T-helper 1 cell (primary cell): ENCODE measurements at regions not wholly inside any gene's neighbourhood (a gene's known extent, or its start where the extent isn't known, plus 50 kb on each side); places are given as distances from the start of the nearest gene placed in this dataset.
A peak's percentile ranks its signal among the peaks of the same experiment; 100 is the strongest.

ENCODE experiments used
- DNase-seq, 5 donors: peaks; one replicate each; pipeline ENCODE4 v3.0.0-alpha.2; 2012 to 2020

- no peak for DNase-seq
Observed at GRCh38 chr12:91419809-91420208, 237.2 kb upstream of the DCN start.

GRCh38 chr12:91418221-91419090 is 235.8 kb upstream of the DCN start:
- DNase-seq = no peak

DNA sequence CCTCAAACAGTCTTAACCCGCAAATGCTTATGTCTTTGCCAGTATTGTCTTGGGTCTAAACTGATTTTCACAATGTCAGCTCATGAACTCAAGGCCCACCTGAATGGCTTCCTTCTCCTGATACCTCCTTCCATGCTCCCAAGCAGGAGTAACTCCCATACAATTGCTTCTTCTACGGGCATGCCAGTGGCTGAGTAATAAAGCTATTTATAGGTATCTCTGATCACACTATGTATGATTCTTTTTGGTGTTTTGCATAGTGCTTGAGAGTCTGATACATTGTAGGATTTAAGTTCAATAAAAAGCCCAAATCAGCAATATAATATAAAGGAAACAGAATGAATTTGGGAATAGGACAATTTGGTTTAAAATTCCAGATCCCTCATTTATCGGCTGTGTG is 235.0 kb upstream of the DCN start:
- no peak for DNase-seq

DNA sequence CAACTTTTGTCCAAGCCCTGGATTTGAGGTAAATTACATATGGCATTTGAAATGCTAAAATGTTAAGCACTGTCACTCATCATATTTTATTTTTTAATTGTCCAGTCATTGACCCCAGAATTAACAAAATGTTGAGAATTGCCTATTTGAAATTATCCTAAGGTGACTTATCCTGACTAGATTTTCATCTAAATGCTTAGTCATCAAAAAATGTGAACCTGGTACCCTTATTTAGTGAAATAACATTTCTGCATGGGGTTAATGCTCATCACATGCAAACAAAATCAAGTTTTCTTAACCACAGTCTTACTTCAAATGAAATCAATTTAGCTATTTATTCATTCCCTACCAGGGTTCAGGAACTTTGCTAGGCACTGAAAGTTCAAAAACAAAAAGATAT is 232.0 kb upstream of the DCN start:
- no peak for DNase-seq

GRCh38 chr12:91413581-91414546 is 231.2 kb upstream of the DCN start:
- DNase-seq = no peak

GRCh38 chr12:91406920-91407341 is 224.3 kb upstream of the DCN start:
- no peak for DNase-seq

DNA sequence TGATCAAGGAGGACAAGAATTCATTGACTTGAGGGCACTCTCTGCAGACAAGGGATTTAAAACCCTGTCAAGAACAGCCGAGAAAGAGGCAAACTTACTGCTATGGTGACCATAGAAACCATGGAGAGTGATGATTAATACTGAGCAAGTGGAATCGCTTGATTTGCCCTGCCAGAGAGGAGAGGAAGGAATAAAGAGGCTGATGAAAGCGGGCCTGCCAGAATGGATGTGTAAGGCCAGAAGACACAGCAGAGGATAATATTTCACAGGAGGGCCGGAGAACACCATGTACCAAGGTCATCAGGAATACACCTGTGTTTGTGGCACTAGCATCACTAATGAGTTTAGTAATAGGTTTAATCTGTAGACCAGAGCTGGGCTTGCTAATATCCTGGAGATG is 221.8 kb upstream of the DCN start:
- no peak for DNase-seq

- no peak for DNase-seq
Observed at GRCh38 chr12:91401190-91401589, 218.6 kb upstream of the DCN start.

DNA sequence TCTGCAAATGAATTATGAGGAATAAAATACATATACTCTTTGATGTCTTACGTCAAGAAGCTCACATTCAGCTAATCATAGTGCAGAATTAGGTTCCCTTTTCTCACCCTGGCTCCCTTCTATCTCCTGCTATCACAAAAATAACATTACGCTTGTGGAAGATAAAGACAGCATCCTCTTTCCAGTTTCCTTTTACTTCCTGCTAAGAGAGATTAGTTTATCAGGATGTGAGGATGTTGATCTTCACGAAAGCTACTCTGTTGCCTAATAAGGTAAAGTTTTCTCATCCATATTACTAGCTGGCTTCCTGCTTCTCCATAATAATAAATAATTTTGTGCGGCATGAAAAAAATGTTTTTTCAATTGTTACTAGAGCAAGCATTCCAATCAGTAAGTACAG is 217.7 kb upstream of the DCN start:
- DNase-seq = no peak

- DNase-seq = no peak
Observed at GRCh38 chr12:91397866-91398532, 215.4 kb upstream of the DCN start.

DNA sequence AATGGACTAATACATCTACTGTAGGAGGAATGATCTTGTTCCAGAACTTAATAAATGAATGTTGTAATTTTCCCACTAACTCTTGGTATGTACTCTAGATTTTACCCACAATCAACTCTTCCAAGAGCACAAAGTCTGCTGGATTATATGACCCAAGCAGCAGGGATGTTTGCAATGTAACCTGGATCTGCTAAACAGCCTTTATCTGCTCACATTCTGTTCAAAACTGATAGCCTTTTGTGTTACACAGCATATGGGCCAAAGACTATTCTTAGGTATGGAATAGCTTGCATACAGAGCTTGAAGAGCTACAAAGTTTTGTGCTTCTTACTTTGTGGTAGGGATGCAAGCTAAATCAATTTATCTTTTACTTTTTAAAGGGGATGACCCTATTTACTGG is 213.7 kb upstream of the DCN start:
- DNase-seq = no peak

- DNase-seq = no peak
Observed at GRCh38 chr12:91395628-91396135, 213.1 kb upstream of the DCN start.

DNA sequence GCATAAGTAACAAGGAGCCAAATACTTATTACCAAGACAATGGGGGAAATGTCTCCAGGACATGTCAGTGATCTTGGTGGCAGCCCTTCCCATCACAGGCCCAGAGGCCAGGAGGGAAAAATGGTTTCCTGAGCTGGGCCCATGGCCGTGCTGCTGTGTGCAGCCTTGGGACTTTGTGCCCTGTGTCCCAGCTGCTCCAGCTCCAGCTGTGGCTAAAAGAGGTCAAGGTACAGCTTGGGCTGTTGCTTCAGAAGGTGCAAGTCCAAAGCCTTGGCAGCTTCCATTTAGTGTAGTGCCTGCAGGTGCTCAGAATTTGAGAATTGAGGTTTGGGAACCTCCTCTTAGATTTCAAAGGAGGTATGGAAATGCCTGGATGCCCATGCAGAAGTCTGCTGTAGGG is 212.3 kb upstream of the DCN start:
- DNase-seq = no peak

- no peak for DNase-seq
Observed at GRCh38 chr12:91388573-91388972, 206.0 kb upstream of the DCN start.

DNA sequence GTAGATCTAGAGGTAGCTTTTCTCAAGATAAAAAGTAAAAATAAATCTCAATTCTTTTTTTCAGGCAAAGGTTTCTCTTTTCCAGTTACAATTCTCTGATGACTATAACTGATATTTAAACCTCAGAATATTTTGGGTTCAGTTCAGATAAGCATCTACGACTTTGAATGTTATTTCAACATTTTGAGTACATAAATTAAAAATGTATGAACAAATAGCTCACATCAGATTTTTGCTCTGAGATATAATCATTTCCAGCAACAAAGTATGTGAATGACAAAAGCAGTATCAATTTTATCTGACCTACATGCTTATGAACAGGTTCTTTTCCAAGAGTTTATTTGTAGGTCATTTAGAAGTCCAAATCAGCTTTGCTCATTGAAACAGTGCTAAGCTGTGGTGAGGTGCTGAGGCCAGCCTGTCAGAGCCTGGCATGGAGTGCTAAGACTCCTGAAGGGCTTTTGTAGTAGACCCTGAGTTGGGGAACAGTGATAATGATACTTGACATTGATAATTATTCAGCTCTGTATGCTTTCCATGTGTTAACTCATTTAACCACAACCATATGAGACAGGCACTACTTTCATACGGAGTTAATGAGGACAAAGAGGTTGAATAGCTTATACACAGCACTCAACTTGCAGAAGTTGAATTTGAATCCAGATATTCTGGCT is 205.0 kb upstream of the DCN start:
- DNase-seq = no peak

- DNase-seq = no peak
Observed at GRCh38 chr12:91384806-91385205, 202.2 kb upstream of the DCN start.

DNA sequence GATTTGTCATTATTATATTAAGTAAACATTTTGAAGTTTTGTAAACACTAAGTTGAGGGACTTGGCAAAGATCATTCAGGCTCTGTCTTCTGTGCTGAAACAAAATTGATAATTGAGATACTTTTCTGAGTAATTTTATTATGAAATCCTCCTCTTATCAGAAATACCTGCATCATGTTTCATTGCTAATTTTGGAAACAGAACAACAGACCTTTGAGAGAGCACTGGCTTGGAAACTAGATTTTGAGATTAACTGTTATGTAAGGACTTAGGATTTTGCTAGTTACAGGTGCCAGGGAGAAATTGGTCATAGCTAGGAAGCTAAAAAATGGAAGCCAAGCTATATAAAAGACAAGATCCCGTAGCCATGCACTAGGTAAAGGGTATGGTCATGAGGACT is 201.7 kb upstream of the DCN start:
- no peak for DNase-seq

- DNase-seq = no peak
Observed at GRCh38 chr12:91383099-91383498, 200.5 kb upstream of the DCN start.

DNA sequence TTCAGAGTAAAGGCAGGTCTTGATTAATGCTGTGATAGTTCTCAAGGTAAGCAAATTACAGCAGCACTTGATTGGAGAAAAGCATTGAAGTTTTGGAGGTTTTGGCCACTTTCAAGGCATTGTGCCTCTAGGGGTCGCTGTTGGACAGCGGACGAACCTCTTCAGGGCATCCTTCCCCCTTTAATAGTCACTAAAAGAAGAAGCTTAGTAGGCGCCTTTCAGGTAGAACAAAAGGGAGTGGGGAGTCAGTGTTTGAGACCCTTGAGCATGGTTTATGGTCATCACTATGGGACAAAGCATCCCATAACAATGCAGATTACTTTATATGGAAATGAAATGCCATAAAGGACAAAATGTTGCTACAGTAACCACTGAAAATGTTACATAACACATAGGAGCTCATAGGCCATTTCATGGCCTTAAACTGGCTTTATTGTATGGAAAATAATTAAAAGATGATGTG is 199.5 kb upstream of the DCN start:
- DNase-seq = peak; percentile 56 to 85 (median 72)

DNA sequence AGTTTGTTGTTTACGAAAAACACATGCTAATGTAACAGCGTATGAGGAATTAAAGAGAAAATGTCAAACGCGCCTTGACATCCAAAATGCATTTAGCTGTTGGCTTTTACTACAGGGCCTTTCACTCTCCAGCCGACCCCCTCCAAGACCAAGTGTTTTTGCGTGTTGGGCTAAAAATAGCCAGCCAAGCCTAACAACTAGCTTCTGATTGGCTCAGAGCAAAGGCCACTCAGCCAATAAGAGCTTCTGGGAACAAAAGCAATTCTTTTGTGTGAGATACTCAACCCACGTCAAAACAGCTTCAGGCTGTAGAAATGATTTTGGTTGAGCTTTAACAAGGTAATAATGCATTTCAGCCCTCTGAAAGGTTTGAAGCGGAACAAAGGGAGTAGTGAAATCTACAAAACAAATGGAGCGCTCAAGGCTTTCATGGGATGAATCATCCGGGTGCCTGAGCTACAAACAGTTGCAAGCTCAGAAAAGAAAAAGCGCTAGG is 198.7 kb upstream of the DCN start:
- peak in 1 of 5 donors; percentile 7 for DNase-seq

DNA sequence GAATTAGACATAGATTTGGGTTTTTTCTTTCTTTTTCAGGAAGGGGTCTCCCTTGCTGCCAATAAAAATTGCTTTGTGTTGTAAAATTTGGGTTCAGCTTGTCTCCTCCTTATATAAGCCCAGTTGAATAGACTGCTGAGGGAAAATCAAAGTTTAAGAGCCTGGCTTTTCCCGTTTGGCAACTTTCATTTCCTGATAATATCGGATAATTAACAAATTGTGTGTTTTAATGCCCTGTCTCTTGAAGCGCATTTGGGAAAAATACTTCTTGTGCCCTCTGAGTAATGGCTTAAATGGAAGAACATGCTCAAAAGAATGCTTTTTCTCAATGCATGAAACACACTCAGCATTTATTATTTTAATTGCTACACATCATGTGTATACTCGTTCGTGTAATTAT is 198.0 kb upstream of the DCN start:
- no peak for DNase-seq
